OCI-LY1 (cell line): ENCODE measurements at regions not wholly inside any gene's neighbourhood (a gene's known extent, or its start where the extent isn't known, plus 50 kb on each side); places are given as distances from the start of the nearest gene placed in this dataset.

Source experiments
- CTCF ChIP-seq: fragments of 200-600 bp; sonication (generic), shearing (Covaris generic); IDR thresholded peaks from 2 replicates; pipeline ENCODE4 v1.5.1; 2017; ENCODE audit warnings: mild to moderate bottlenecking, antibody characterized with exemption, low read length, moderate library complexity, mixed read lengths
- EZH2 ChIP-seq: fragments of 200-600 bp; sonication (generic), shearing (Covaris generic); IDR thresholded peaks from 2 replicates; pipeline ENCODE4 v1.8.0; 2017; ENCODE audit warnings: borderline replicate concordance, mixed run types, mild to moderate bottlenecking, antibody characterized with exemption, low read length, moderate library complexity, mixed read lengths

- no peak for TF ChIP-seq CTCF
- TF ChIP-seq EZH2: no peak
Measured at GRCh38 chr3:28039234-28039633, 202.2 kb upstream of the CMC1 start.
